Hepatocyte (in vitro differentiated cells): ENCODE measurements at regions not wholly inside any gene's neighbourhood (a gene's known extent, or its start where the extent isn't known, plus 50 kb on each side); places are given as distances from the start of the nearest gene placed in this dataset.

Experiments
- DNase-seq: peaks from one replicate; pipeline ENCODE4 v3.0.0-alpha.2; 2016; ENCODE audit warnings: low spot score
- H2AFZ ChIP-seq: fragments of 200-600 bp; sonication (generic); 2 replicates; pipeline ENCODE4 v1.6.0; 2016; ENCODE audit warnings: antibody characterized with exemption, mild to moderate bottlenecking
- H3K27ac ChIP-seq: fragments of 200-600 bp; sonication (generic); 2 replicates; pipeline ENCODE4 v1.5.1; 2016; ENCODE audit warnings: mild to moderate bottlenecking
- H3K27me3 ChIP-seq: fragments of 200-600 bp; sonication (generic); 2 replicates; pipeline ENCODE4 v1.6.1; 2016
- H3K36me3 ChIP-seq: fragments of 200-600 bp; sonication (generic); replicated peaks from 2 replicates; pipeline ENCODE4 v1.5.1; 2016; ENCODE audit warnings: low read depth; ENCODE audit not compliant: insufficient read depth
- H3K4me1 ChIP-seq: fragments of 200-600 bp; sonication (generic); 2 replicates; pipeline ENCODE4 v1.5.1; 2016; ENCODE audit warnings: mild to moderate bottlenecking, moderate library complexity; ENCODE audit not compliant: insufficient read depth
- H3K4me2 ChIP-seq: fragments of 200-600 bp; sonication (generic); 2 replicates; pipeline ENCODE4 v1.6.0; 2016
- H3K4me3 ChIP-seq: fragments of 200-600 bp; sonication (generic); 2 replicates; pipeline ENCODE4 v1.5.1; 2016; ENCODE audit warnings: mild to moderate bottlenecking
- H3K79me2 ChIP-seq: fragments of 200-600 bp; sonication (generic); 2 replicates; pipeline ENCODE4 v1.6.0; 2017; ENCODE audit warnings: mild to moderate bottlenecking
- H3K9me2 ChIP-seq: fragments of 200-600 bp; sonication (generic); replicated peaks from 2 replicates; pipeline ENCODE4 v1.6.0; 2017; ENCODE audit warnings: mild to moderate bottlenecking; ENCODE audit not compliant: insufficient read depth
- H3K9me3 ChIP-seq: fragments of 200-600 bp; sonication (generic); 2 replicates; pipeline ENCODE4 v1.5.1; 2016; ENCODE audit warnings: low read depth, mild to moderate bottlenecking
- H4K20me1 ChIP-seq: fragments of 200-600 bp; sonication (generic); 2 replicates; pipeline ENCODE4 v1.6.0; 2016; ENCODE audit warnings: mild to moderate bottlenecking; ENCODE audit not compliant: insufficient read depth, poor library complexity, severe bottlenecking
- CTCF ChIP-seq: fragments of 200-600 bp; sonication (generic); IDR thresholded peaks from 2 replicates; pipeline ENCODE4 v1.5.1; 2016; ENCODE audit warnings: antibody characterized with exemption, mild to moderate bottlenecking; ENCODE audit not compliant: poor library complexity
- EZH2 ChIP-seq: fragments of 200-600 bp; sonication (generic); IDR thresholded peaks from 2 replicates; pipeline ENCODE4 v1.6.1; 2016; ENCODE audit warnings: antibody characterized with exemption, mild to moderate bottlenecking, borderline replicate concordance
- EZH2phosphoT487 ChIP-seq: fragments of 200-600 bp; sonication (generic); IDR thresholded peaks from one replicate; pipeline ENCODE4 v1.6.1; 2018; ENCODE audit warnings: antibody characterized with exemption, mild to moderate bottlenecking, low read depth, moderate library complexity; ENCODE audit not compliant: unreplicated experiment, severe bottlenecking
- WGBS: methylation state at CpG from one replicate; pipeline ENCODE4 v1.1.6; 2016; ENCODE audit warnings: low lambda C conversion rate; ENCODE audit errors: missing lambda C conversion rate; 5-methylcytosine and 5-hydroxymethylcytosine counted together

GRCh38 chr2:156065912-156066311, 266.6 kb downstream of the NR4A2 start:
- TF ChIP-seq CTCF (no peak), EZH2 (no peak), EZH2phosphoT487 (no peak)
- Histone ChIP-seq H2AFZ (no peak overlapping the region), H3K79me2 (no peaks in the 10 kb centered on the region), H3K36me3 (no peaks in the 10 kb centered on the region), H3K9me3 (no peaks in the 10 kb centered on the region), H4K20me1 (no peaks in the 10 kb centered on the region), H3K4me3 (no peak overlapping the region), H3K9me2 (no peaks in the 10 kb centered on the region), H3K4me2 (no peak overlapping the region), H3K27me3 (no peaks in the 10 kb centered on the region), H3K27ac (no peak overlapping the region), H3K4me1 (no peaks in the 10 kb centered on the region)
- DNase-seq: no peak
- WGBS: 94% methylated on average over 4 of the region's 4 CpGs

- Histone ChIP-seq H3K4me2 (no peak overlapping the region), H3K79me2 (no peaks in the 10 kb centered on the region), H3K4me3 (no peak overlapping the region), H4K20me1 (no peaks in the 10 kb centered on the region), H3K27ac (no peak overlapping the region), H3K4me1 (no peaks in the 10 kb centered on the region), H2AFZ (no peak overlapping the region), H3K9me2 (no peaks in the 10 kb centered on the region), H3K36me3 (no peaks in the 10 kb centered on the region), H3K9me3 (no peaks in the 10 kb centered on the region), H3K27me3 (no peaks in the 10 kb centered on the region)
- 85% methylated on average over 1 of the region's 1 CpG for WGBS
- DNase-seq: no peak
- TF ChIP-seq EZH2 (no peak), EZH2phosphoT487 (no peak), CTCF (no peak)
Measured at GRCh38 chr2:156064540-156064939, 268.0 kb downstream of the NR4A2 start.

GRCh38 chr2:156057647-156058046, 274.9 kb downstream of the NR4A2 start:
- Histone ChIP-seq H3K9me3 (no peaks in the 10 kb centered on the region), H3K4me3 (no peak overlapping the region), H4K20me1 (no peaks in the 10 kb centered on the region), H3K4me2 (no peak overlapping the region), H3K9me2 (no peaks in the 10 kb centered on the region), H3K36me3 (no peaks in the 10 kb centered on the region), H3K79me2 (no peaks in the 10 kb centered on the region), H3K27me3 (no peaks in the 10 kb centered on the region), H2AFZ (no peak overlapping the region), H3K27ac (no peak overlapping the region), H3K4me1 (no peaks in the 10 kb centered on the region)
- WGBS: 97% methylated on average over 1 of the region's 1 CpG
- DNase-seq: no peak
- TF ChIP-seq EZH2 (no peak), EZH2phosphoT487 (no peak)

GRCh38 chr2:156054983-156055382, 277.5 kb downstream of the NR4A2 start:
- Histone ChIP-seq H3K79me2 (no peaks in the 10 kb centered on the region), H4K20me1 (no peaks in the 10 kb centered on the region)

More at GRCh38 chr2:156054983-156055382, 277.5 kb downstream of the NR4A2 start:
- no peak for DNase-seq
- Histone ChIP-seq H3K9me3 (no peaks in the 10 kb centered on the region), H3K27ac (no peak overlapping the region), H3K4me1 (no peaks in the 10 kb centered on the region), H3K4me3 (no peak overlapping the region), H3K36me3 (no peaks in the 10 kb centered on the region), H3K4me2 (no peak overlapping the region), H2AFZ (no peak overlapping the region), H3K27me3 (no peaks in the 10 kb centered on the region), H3K9me2 (no peaks in the 10 kb centered on the region)
- TF ChIP-seq EZH2phosphoT487: no peak
- no peak for TF ChIP-seq EZH2
- no peak for TF ChIP-seq CTCF
- WGBS: 87% methylated on average over 2 of the region's 2 CpGs
